ENCODE measurements at regions not wholly inside any gene's neighbourhood (a gene's known extent, or its start where the extent isn't known, plus 50 kb on each side); places are given as distances from the start of the nearest gene placed in this dataset.
"Not testable (repeated sequence)": the region's sequence is repeated elsewhere in the genome, so short reads cannot be mapped to it uniquely, and the experiment has no call there.

DNA sequence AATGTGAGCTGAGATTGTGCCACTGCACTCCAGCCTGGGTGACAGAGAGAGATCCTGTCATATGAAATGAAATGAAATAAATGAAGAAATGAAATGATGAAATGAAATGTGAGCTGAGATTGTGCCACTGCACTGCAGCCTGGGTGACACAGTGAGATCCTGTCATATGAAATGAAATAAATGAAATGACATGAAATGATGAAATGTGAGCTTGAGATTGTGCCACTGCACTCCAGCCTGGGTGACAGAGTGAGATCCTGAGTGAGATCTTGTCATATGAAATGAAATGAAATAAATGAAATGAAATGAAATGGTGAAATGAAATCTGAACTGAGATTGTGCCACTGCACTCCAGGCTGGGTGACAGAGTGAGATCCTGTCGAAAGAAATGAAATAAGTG lies 58.2 kb upstream of the FAN1 start:
- not testable (repeated sequence) for DNase-seq

All from activated naive CD4-positive, alpha-beta T cell treated with Interleukin-2 at 50 U/mL for 16 hours (primary cell).